HEK293T (cell line): ENCODE measurements at regions not wholly inside any gene's neighbourhood (a gene's known extent, or its start where the extent isn't known, plus 50 kb on each side); places are given as distances from the start of the nearest gene placed in this dataset.

Experiments
- ARNT ChIP-seq: fragments of 450-650 bp; IDR thresholded peaks from 2 replicates; pipeline ENCODE4 v1.6.1; 2017; ENCODE audit warnings: mild to moderate bottlenecking
- BHLHE40 ChIP-seq: fragments of 450-650 bp; IDR thresholded peaks from 2 replicates; pipeline ENCODE4 v1.6.1; 2016; ENCODE audit warnings: mild to moderate bottlenecking, moderate library complexity, borderline replicate concordance
- FOXA1 ChIP-seq: fragments of 450-650 bp; IDR thresholded peaks from 2 replicates; pipeline ENCODE4 v1.6.1; 2016; ENCODE audit warnings: mild to moderate bottlenecking
- FOXM1 ChIP-seq: fragments of 450-650 bp; IDR thresholded peaks from 2 replicates; pipeline ENCODE4 v1.6.1; 2017; ENCODE audit warnings: mild to moderate bottlenecking, borderline replicate concordance
- HDGF ChIP-seq: fragments of 450-650 bp; IDR thresholded peaks from 2 replicates; pipeline ENCODE4 v1.6.1; 2017; ENCODE audit warnings: antibody characterized with exemption, borderline replicate concordance
- LEF1 ChIP-seq: fragments of 450-650 bp; IDR thresholded peaks from 2 replicates; pipeline ENCODE4 v1.6.1; 2017; ENCODE audit warnings: mild to moderate bottlenecking, borderline replicate concordance
- NFRKB ChIP-seq: fragments of 450-650 bp; IDR thresholded peaks from 2 replicates; pipeline ENCODE4 v1.6.1; 2016; ENCODE audit warnings: mild to moderate bottlenecking, moderate library complexity
- SP1 ChIP-seq: fragments of 450-650 bp; IDR thresholded peaks from 2 replicates; pipeline ENCODE4 v1.6.1; 2017
- SUZ12 ChIP-seq: fragments of 450-650 bp; IDR thresholded peaks from 2 replicates; pipeline ENCODE4 v1.6.1; 2016; ENCODE audit warnings: mild to moderate bottlenecking
- TARDBP ChIP-seq: fragments of 450-650 bp; IDR thresholded peaks from 2 replicates; pipeline ENCODE4 v1.6.1; 2016
- ZNF384 ChIP-seq: fragments of 450-650 bp; IDR thresholded peaks from 2 replicates; pipeline ENCODE4 v1.6.1; 2016

GRCh38 chr3:164094546-164094945 is 983.8 kb downstream of the SI start:
- TF ChIP-seq ARNT, result no peak
- no peak for TF ChIP-seq SP1
- no peak for TF ChIP-seq FOXA1
- no peak for TF ChIP-seq TARDBP
- no peak for TF ChIP-seq FOXM1
- no peak for TF ChIP-seq HDGF
- no peak for TF ChIP-seq BHLHE40
- no peak for TF ChIP-seq SUZ12
- TF ChIP-seq ZNF384, result no peak
- TF ChIP-seq NFRKB, result no peak
- no peak for TF ChIP-seq LEF1
